Amygdala (tissue), 56 donors: ENCODE measurements at regions not wholly inside any gene's neighbourhood (a gene's known extent, or its start where the extent isn't known, plus 50 kb on each side); places are given as distances from the start of the nearest gene placed in this dataset.
"Not testable (repeated sequence)": the region's sequence is repeated elsewhere in the genome, so short reads cannot be mapped to it uniquely, and the experiment has no call there.

Source experiments
- DNase-seq, 56 donors: peaks; one replicate each; lab custom pipeline; 2025; lab: John Stamatoyannopoulos, UW

DNA sequence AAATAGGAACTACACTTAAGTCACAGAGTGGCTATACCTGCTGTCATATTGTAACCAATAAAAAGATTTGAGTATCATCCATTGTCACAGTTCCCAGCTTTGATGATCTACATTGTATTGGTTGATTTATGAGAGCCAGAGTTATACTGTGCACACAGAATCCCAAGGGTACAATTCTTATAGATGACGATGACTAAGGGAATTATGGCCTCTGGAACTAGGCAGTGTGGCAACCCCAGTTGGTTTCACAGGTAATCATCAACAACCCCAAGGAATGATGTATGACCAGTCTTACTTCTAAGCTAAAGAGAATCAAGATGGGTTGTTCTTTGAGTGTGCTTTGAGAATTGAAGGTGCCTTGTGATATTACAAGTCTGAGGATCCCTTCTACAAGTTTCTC, 217.3 kb downstream of the ETAA1 start:
- no peak for DNase-seq

GRCh38 chr2:67616749-67617148, 219.6 kb downstream of the ETAA1 start:
- DNase-seq = no peak

- no peak for DNase-seq
Observed at GRCh38 chr2:67619204-67619603, 222.1 kb downstream of the ETAA1 start.

- not testable (repeated sequence) for DNase-seq
Observed at GRCh38 chr2:67623741-67624140, 226.6 kb downstream of the ETAA1 start.

- no peak for DNase-seq
Observed at GRCh38 chr2:67625178-67625577, 228.0 kb downstream of the ETAA1 start.

DNA sequence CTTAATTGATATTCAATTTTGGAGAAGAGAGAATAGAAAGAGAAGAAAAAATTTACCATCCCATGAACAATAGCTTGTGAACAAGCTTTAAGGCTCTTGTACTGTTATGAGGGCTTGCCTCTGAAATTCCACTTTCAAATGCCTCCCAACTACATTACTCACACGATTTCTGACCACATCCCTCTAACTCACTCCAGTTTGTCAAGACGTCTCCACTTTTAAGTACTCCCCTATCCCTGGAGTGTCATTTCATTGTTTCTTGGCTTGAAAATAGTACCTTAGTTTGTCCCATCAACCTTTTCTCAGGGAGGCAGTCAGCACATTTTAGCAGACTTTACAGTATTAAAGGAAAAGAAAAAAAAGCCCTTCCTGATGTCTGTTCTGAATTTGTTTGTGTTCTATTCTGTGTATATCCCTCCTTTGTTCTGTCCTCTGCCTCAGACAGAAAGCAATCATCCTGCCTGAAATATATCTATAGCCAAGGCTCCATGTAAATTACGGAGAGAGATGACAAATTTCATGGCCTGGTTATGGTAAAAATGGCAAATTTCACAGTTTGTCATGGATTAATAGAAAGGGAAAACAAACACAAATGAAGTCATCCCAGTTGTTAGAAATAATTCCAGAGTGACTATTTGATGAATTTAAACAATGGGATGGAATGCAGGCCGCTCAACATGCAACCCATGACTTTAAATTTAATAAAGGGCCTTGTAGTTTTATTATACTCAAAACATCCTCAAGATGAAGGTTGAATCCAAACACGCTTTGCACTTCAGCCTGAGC, 228.8 kb downstream of the ETAA1 start:
- no peak for DNase-seq

GRCh38 chr2:67626656-67627055, 229.5 kb downstream of the ETAA1 start:
- DNase-seq = no peak

GRCh38 chr2:67627456-67628207, 230.5 kb downstream of the ETAA1 start:
- no peak for DNase-seq

GRCh38 chr2:67628892-67629291, 231.8 kb downstream of the ETAA1 start:
- DNase-seq = no peak

DNA sequence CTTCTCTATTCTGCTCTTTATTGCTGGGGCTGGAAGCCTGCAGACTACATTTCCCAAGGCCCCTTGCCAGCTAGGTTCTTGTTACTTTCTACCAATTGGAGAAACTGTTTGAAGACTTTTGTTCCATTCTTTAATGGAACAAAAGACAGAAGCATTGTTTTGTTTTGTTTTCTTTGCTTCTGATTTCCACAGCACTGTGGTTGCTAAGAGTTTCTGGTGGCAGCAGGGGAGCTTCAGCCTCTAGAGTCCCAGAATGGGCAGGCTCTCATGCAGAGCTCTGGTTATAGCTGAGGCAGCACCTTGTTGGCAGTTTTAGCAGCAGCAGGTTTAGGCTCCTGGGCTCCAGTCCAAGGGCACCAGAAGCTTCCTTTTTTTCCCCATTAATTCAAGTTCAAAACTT, 234.3 kb downstream of the ETAA1 start:
- DNase-seq = no peak

DNA sequence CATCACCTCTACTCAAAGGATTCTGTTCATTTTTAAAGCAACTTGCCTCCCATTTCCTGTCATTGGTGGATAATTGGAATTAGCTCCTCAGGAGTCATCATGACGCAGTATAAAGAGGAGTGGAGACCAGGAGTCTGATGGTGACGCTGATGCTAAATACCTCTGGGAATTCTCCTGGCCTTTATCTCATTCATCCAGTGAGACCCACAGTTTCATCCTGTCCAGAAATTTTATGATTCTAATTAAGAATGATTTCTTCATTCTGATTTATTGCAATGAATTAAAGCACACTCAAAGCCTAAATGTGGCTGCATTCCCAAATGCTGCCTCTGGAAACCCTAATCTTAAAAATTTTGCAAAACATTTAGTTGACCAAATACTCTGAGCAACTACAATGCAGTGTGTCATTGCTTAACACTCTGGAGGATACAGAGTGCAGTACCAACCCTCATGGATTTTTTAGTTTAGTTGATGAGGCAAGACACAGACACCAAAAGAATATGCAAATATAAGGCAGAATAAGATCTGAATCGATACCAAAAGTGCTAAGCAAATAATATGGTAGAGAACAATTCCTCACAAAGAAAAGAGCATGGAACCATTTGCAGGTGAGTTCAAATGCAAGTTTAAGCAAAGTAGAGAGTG, 236.2 kb downstream of the ETAA1 start:
- no peak for DNase-seq

DNA sequence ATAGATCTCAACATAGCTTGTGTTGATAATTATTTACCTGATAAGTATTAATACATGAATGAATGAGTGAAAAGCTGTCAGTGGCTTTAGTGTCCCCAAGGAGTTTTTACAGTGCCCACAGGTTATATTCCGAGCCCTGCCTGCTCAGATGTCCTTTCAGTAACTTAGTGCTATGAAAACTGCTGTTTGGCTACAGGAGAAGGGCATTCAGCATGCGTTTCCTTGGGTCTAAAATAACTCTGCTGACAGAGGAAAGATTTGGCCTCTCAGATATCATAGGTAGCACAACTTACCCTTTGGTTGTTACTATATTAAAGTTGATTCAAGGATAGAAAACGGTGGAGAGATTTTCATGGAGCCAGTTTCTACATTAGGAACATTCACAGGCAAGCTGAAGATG, 241.0 kb downstream of the ETAA1 start:
- DNase-seq = no peak

DNA sequence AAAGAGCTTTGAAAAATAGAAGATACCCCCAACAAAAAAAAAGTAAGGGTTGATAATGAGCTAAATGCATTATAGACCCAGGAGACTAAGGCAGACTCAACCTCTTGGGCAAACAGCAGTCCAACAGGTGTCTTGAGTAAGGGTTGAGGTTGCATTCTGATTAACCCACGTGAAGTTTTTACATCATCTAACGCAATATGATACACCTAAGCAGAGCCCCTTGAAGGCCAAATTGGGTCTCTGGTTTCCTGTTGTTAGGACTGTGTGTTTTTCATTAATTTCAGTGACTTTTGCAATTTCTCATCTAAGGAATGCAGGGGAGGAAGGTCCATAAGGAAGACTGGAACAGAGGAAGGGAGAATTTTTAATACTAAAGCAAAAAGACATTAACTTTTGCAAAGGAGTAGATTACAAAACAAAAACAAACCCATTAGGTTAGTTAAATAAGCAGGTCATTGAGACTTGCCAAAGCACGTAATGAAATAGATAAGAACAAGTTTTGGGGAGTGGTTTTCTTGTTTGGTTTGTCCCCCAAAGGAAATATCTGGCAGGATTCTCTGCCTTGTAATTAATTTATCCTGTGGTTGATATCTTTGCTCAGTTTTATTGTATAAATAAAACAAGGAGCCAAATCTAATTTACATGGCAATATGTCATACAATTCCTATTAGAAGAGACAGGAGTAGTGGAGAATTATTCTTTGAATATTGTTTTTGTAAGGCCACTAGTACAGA, 244.3 kb downstream of the ETAA1 start:
- DNase-seq = no peak

DNA sequence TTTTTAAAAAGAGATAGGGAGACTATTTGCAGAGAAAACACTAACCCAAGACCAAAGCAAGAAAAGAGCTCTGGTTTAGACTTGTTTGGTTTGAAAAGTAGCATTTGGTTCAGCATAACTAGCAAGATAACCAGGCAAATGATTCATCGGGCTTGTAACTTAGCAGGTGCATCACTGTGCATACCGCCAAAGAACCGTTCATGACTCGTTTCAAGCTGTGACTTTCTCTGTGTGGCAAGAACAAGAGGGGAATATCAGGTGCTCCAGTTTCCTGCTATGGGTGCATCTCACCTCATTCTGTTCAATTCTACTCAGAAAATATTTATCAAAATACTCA, 244.9 kb downstream of the ETAA1 start:
- no peak for DNase-seq

DNA sequence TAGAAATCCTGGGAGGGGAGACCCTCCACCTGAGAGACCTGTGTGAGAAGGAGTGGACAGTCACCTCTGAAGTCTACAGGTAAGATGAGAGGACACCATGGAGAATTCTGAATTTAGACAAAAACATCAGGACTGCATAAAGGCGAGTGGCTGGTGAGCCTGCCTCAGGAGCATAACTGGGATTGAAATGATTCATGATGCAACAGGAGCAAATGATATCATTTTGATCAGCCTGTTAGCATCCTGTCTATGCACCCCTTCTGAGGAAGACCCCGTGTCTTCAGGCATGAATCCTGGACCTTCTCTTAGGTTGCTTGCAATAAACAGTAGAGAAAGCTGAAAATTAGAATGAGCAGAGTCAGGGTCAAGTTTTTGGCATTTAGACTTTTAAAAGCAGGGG, 245.8 kb downstream of the ETAA1 start:
- no peak for DNase-seq

GRCh38 chr2:67645280-67646138, 248.4 kb downstream of the ETAA1 start:
- no peak for DNase-seq

DNA sequence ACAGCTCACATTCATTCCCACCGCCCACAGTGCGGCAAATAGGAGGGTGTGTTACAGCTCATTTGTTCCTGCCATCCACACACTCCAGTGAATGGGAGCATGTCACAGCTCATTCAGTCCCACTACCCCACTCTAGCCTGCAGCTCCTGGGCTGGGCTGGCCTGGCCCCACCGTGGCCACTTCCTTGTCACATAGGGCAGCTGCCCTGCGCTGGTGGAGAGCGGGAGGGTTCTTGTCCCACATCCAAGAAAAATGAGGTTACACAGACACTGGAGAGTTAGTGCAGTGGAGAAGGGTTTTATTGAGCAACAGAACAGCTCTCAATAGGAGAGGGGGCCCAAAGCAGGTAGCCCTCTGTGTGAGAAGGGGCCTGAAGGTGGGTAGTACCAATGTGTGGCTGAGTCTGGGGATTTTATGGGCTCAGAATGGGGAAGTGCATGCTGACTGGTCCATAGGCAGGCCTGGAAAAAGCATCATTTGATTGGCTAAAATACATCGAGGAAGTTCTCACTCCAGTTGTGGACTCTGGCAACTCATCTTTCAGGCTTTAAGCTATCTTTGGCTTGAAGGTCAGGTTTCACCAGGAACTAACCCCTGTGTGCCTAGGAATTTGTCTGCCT, 249.7 kb downstream of the ETAA1 start:
- no peak for DNase-seq

- no peak for DNase-seq
Observed at GRCh38 chr2:67649331-67650261, 252.5 kb downstream of the ETAA1 start.
